Mesendoderm (in vitro differentiated cells): ENCODE measurements at regions not wholly inside any gene's neighbourhood (a gene's known extent, or its start where the extent isn't known, plus 50 kb on each side); places are given as distances from the start of the nearest gene placed in this dataset.
A peak's percentile ranks its signal among the peaks of the same experiment; 100 is the strongest.

Experiments used
- DNase-seq: peaks from one replicate; pipeline ENCODE4 v3.0.0; 2013
- H2AK5ac ChIP-seq: 2 replicates; pipeline ENCODE4 v1.6.1; 2013; ENCODE audit warnings: low read length, inconsistent platforms
- H2BK120ac ChIP-seq: 2 replicates; pipeline ENCODE4 v1.6.1; 2013; ENCODE audit warnings: low read depth, mild to moderate bottlenecking, low read length, moderate library complexity, mixed read lengths
- H2BK15ac ChIP-seq: replicated peaks from 2 replicates; pipeline ENCODE4 v1.6.1; 2013; ENCODE audit warnings: low read depth, mild to moderate bottlenecking, moderate library complexity
- H2BK5ac ChIP-seq: 2 replicates; pipeline ENCODE4 v1.6.1; 2013; ENCODE audit warnings: low read length, inconsistent platforms
- H3K18ac ChIP-seq: 2 replicates; pipeline ENCODE4 v1.6.1; 2013; ENCODE audit warnings: mild to moderate bottlenecking, low read length, mixed read lengths
- H3K23ac ChIP-seq: one replicate; pipeline ENCODE4 v1.6.1; 2013; ENCODE audit warnings: low read length
- H3K27ac ChIP-seq: 2 replicates; pipeline ENCODE4 v1.5.1; 2013; ENCODE audit warnings: low read depth, mild to moderate bottlenecking, inconsistent platforms, low read length, moderate library complexity
- H3K27me3 ChIP-seq: 2 replicates; pipeline ENCODE4 v1.6.1; 2013; ENCODE audit warnings: low read length, control low read depth, mild to moderate bottlenecking, inconsistent platforms; ENCODE audit not compliant: insufficient read depth, poor library complexity
- H3K36me3 ChIP-seq: 2 replicates; pipeline ENCODE4 v1.6.1; 2013; ENCODE audit warnings: low read length, inconsistent platforms; ENCODE audit not compliant: control insufficient read depth, insufficient read depth
- H3K4ac ChIP-seq: one replicate; pipeline ENCODE4 v1.6.1; 2013; ENCODE audit warnings: low read depth, mild to moderate bottlenecking, low read length, moderate library complexity
- H3K4me1 ChIP-seq: 2 replicates; pipeline ENCODE4 v1.6.1; 2013; ENCODE audit warnings: low read depth, low read length, inconsistent platforms; ENCODE audit not compliant: control insufficient read depth
- H3K4me2 ChIP-seq: 2 replicates; pipeline ENCODE4 v1.6.1; 2013; ENCODE audit warnings: low read length
- H3K4me3 ChIP-seq: 2 replicates; pipeline ENCODE4 v1.5.1; 2013; ENCODE audit warnings: mild to moderate bottlenecking, low read length
- H3K56ac ChIP-seq: one replicate; pipeline ENCODE4 v1.6.1; 2013; ENCODE audit warnings: low read length
- H3K79me1 ChIP-seq: 2 replicates; pipeline ENCODE4 v1.6.1; 2013; ENCODE audit warnings: low read length, inconsistent platforms
- H3K79me2 ChIP-seq: 2 replicates; pipeline ENCODE4 v1.6.1; 2013; ENCODE audit warnings: mild to moderate bottlenecking, low read length; ENCODE audit not compliant: control insufficient read depth, insufficient read depth
- H3K9ac ChIP-seq: 2 replicates; pipeline ENCODE4 v1.6.1; 2013; ENCODE audit warnings: low read length, inconsistent platforms
- H4K5ac ChIP-seq: one replicate; pipeline ENCODE4 v1.6.1; 2013; ENCODE audit warnings: low read length
- H4K8ac ChIP-seq: one replicate; pipeline ENCODE4 v1.6.1; 2013; ENCODE audit warnings: low read depth, mild to moderate bottlenecking, control low read depth, low read length, moderate library complexity
- WGBS: extraction: QIAGEN DNeasy Blood & Tissue Kit; methylation state at CpG from one replicate; pipeline ENCODE4 v1.1.7; 2013; ENCODE audit warnings: low lambda C conversion rate, missing lambda C conversion rate; ENCODE audit not compliant: insufficient coverage; ENCODE audit errors: extremely low coverage; 5-methylcytosine and 5-hydroxymethylcytosine counted together

GRCh38 chr14:99039331-99040041 lies 232.5 kb downstream of the BCL11B start:
- no peaks in the 10 kb centered on the region for H3K36me3 ChIP-seq
- no peak overlapping the region for H3K9ac ChIP-seq
- no peak overlapping the region for H2BK15ac ChIP-seq
- no peak overlapping the region for H3K23ac ChIP-seq
- H4K5ac ChIP-seq: no peak overlapping the region
- no peaks in the 10 kb centered on the region for H3K79me1 ChIP-seq
- H3K18ac ChIP-seq: no peak overlapping the region
- no peaks in the 10 kb centered on the region for H3K27me3 ChIP-seq
- DNase-seq: no peak
- no peak overlapping the region for H3K4me2 ChIP-seq
- H2BK5ac ChIP-seq: no peak overlapping the region
- H3K79me2 ChIP-seq: no peaks in the 10 kb centered on the region
- no peak overlapping the region for H3K4me3 ChIP-seq
- WGBS: no CpG with 5 or more reads among the region's 12 CpGs
- H3K4me1 ChIP-seq: peaks cover 3% of the 10 kb centered on the region
- H3K56ac ChIP-seq: no peak overlapping the region
- H4K8ac ChIP-seq: no peak overlapping the region
- no peak overlapping the region for H2AK5ac ChIP-seq
- H3K27ac ChIP-seq: no peak overlapping the region
- H2BK120ac ChIP-seq: no peak overlapping the region
- no peak overlapping the region for H3K4ac ChIP-seq

GRCh38 chr14:99040052-99040451 lies 231.9 kb downstream of the BCL11B start:
- H3K56ac ChIP-seq: no peak overlapping the region
- no peak overlapping the region for H4K5ac ChIP-seq
- no peak overlapping the region for H2BK15ac ChIP-seq
- no peak overlapping the region for H3K18ac ChIP-seq
- no peak overlapping the region for H2AK5ac ChIP-seq
- no peak for DNase-seq
- no peak overlapping the region for H2BK5ac ChIP-seq
- H2BK120ac ChIP-seq: no peak overlapping the region
- no peak overlapping the region for H3K4ac ChIP-seq
- no peaks in the 10 kb centered on the region for H3K36me3 ChIP-seq
- no peaks in the 10 kb centered on the region for H3K79me2 ChIP-seq
- H3K79me1 ChIP-seq: no peaks in the 10 kb centered on the region
- no peak overlapping the region for H3K4me3 ChIP-seq
- H4K8ac ChIP-seq: no peak overlapping the region
- H3K9ac ChIP-seq: no peak overlapping the region
- H3K4me2 ChIP-seq: no peak overlapping the region
- no CpG with 5 or more reads among the region's 18 CpGs for WGBS
- H3K23ac ChIP-seq: no peak overlapping the region
- H3K4me1 ChIP-seq: peaks cover 3% of the 10 kb centered on the region
- no peak overlapping the region for H3K27ac ChIP-seq
- H3K27me3 ChIP-seq: no peaks in the 10 kb centered on the region

GRCh38 chr14:99040711-99041110 lies 231.3 kb downstream of the BCL11B start:
- Histone ChIP-seq H3K79me1 (no peaks in the 10 kb centered on the region), H2BK5ac (no peak overlapping the region), H3K9ac (no peak overlapping the region), H3K56ac (no peak overlapping the region), H3K36me3 (no peaks in the 10 kb centered on the region), H3K4me3 (no peak overlapping the region), H3K4me2 (no peak overlapping the region), H2BK15ac (no peak overlapping the region), H3K18ac (no peak overlapping the region), H2AK5ac (no peak overlapping the region), H2BK120ac (no peak overlapping the region), H3K79me2 (no peaks in the 10 kb centered on the region), H3K27me3 (no peaks in the 10 kb centered on the region), H4K8ac (no peak overlapping the region), H3K4ac (no peak overlapping the region), H3K4me1 (peaks cover 3% of the 10 kb centered on the region), H4K5ac (no peak overlapping the region), H3K23ac (no peak overlapping the region), H3K27ac (no peak overlapping the region)
- WGBS: no CpG with 5 or more reads among the region's 17 CpGs
- no peak for DNase-seq

GRCh38 chr14:99041141-99041819 lies 230.7 kb downstream of the BCL11B start:
- no peak overlapping the region for H2BK120ac ChIP-seq
- no peaks in the 10 kb centered on the region for H3K4me1 ChIP-seq
- no peak overlapping the region for H3K23ac ChIP-seq
- H2BK15ac ChIP-seq: no peak overlapping the region
- no peak overlapping the region for H3K4me2 ChIP-seq
- H3K9ac ChIP-seq: no peak overlapping the region
- H4K5ac ChIP-seq: no peak overlapping the region
- no peak overlapping the region for H3K56ac ChIP-seq
- H3K27me3 ChIP-seq: no peaks in the 10 kb centered on the region
- no peak overlapping the region for H4K8ac ChIP-seq
- no peak overlapping the region for H3K4me3 ChIP-seq
- no peaks in the 10 kb centered on the region for H3K79me2 ChIP-seq
- H3K4ac ChIP-seq: no peak overlapping the region
- H3K27ac ChIP-seq: no peak overlapping the region
- WGBS: no CpG with 5 or more reads among the region's 8 CpGs
- no peaks in the 10 kb centered on the region for H3K36me3 ChIP-seq
- H3K79me1 ChIP-seq: no peaks in the 10 kb centered on the region
- H3K18ac ChIP-seq: no peak overlapping the region
- no peak for DNase-seq
- H2BK5ac ChIP-seq: no peak overlapping the region
- H2AK5ac ChIP-seq: no peak overlapping the region

GRCh38 chr14:99041820-99042174 lies 230.2 kb downstream of the BCL11B start:
- peak; percentile 18 for DNase-seq
- no peak overlapping the region for H3K23ac ChIP-seq
- no peaks in the 10 kb centered on the region for H3K79me2 ChIP-seq
- H3K4me3 ChIP-seq: no peak overlapping the region
- H3K27me3 ChIP-seq: no peaks in the 10 kb centered on the region
- no peak overlapping the region for H3K4me2 ChIP-seq
- H3K4ac ChIP-seq: no peak overlapping the region
- H3K4me1 ChIP-seq: no peaks in the 10 kb centered on the region
- no peak overlapping the region for H3K27ac ChIP-seq
- no peak overlapping the region for H2AK5ac ChIP-seq
- H2BK5ac ChIP-seq: no peak overlapping the region
- no peaks in the 10 kb centered on the region for H3K36me3 ChIP-seq
- no peak overlapping the region for H2BK120ac ChIP-seq
- H3K18ac ChIP-seq: no peak overlapping the region
- no peak overlapping the region for H4K5ac ChIP-seq
- no CpG with 5 or more reads among the region's 5 CpGs for WGBS
- no peaks in the 10 kb centered on the region for H3K79me1 ChIP-seq
- H3K9ac ChIP-seq: no peak overlapping the region
- no peak overlapping the region for H4K8ac ChIP-seq
- H2BK15ac ChIP-seq: no peak overlapping the region
- H3K56ac ChIP-seq: no peak overlapping the region
